Panc1 (cell line): ENCODE measurements at regions not wholly inside any gene's neighbourhood (a gene's known extent, or its start where the extent isn't known, plus 50 kb on each side); places are given as distances from the start of the nearest gene placed in this dataset.

ENCODE experiments used
- ATAC-seq: fragments of 200-7000 bp; cut with Tn5 transposase; 2 replicates; pipeline ENCODE4 v1.9.1; 2020; ENCODE audit warnings: mild to moderate bottlenecking, moderate library complexity
- BruUV-seq: library from RNA; stranded (reverse); fragments of 400-500 nt; replicated peaks from 2 replicates; lab custom pipeline; 2021; lab: Mats Ljungman, UMichigan
- CTCF ChIA-PET: fragments of 300-600 bp; sonication (Branson Sonifier 250); formaldehyde crosslinking; loops from one replicate; lab custom pipeline; 2022; ENCODE audit warnings: antibody characterized with exemption; lab: Charles Lee
- POLR2A ChIA-PET: fragments of 300-600 bp; sonication (Branson Sonifier 250); formaldehyde crosslinking; loops from one replicate; lab custom pipeline; 2022; ENCODE audit warnings: antibody characterized with exemption; lab: Charles Lee
- DNase-seq: peaks from one replicate; pipeline ENCODE4 v3.0.0-alpha.2; 2010; ENCODE audit warnings: low read depth, low spot score
- H3K27ac ChIP-seq: 2 replicates; pipeline ENCODE4 v1.5.1; 2011; ENCODE audit warnings: mild to moderate bottlenecking, low read length, inconsistent platforms
- H3K27me3 ChIP-seq: fragments of 200-500 bp; sonication (Bioruptor generic); 2 replicates; pipeline ENCODE4 v1.6.0; 2014; ENCODE audit warnings: low read length, inconsistent platforms; ENCODE audit not compliant: control insufficient read depth, insufficient read depth
- H3K36me3 ChIP-seq: fragments of 200-500 bp; sonication (Bioruptor generic); 2 replicates; pipeline ENCODE4 v1.5.1; 2014; ENCODE audit warnings: inconsistent platforms, mild to moderate bottlenecking, low read length, moderate library complexity; ENCODE audit not compliant: control insufficient read depth, insufficient read depth
- H3K4me1 ChIP-seq: 2 replicates; pipeline ENCODE4 v1.5.1; 2011; ENCODE audit warnings: inconsistent platforms, mild to moderate bottlenecking, low read length, moderate library complexity; ENCODE audit not compliant: control insufficient read depth, insufficient read depth
- H3K4me3 ChIP-seq, 2 experiments: 2 replicates each; pipeline ENCODE4 v1.5.1; 2011 to 2012; ENCODE audit warnings: low read depth in 2 of 2, low read length in 2 of 2, mild to moderate bottlenecking in 2 of 2, inconsistent platforms in 1 of 2, moderate library complexity in 1 of 2
- H3K9me3 ChIP-seq: fragments of 200-500 bp; sonication (Bioruptor generic); 2 replicates; pipeline ENCODE4 v1.5.1; 2014; ENCODE audit warnings: low read depth, mild to moderate bottlenecking, inconsistent platforms, low read length, moderate library complexity; ENCODE audit not compliant: control insufficient read depth, insufficient read depth
- POLR2AphosphoS5 ChIP-seq: IDR thresholded peaks from 2 replicates; pipeline ENCODE4 v1.6.1; 2012; ENCODE audit warnings: mild to moderate bottlenecking, low read depth, low read length, moderate library complexity
- SIN3A ChIP-seq: IDR thresholded peaks from 2 replicates; pipeline ENCODE4 v1.6.1; 2012; ENCODE audit warnings: low read depth, mild to moderate bottlenecking, low read length, moderate library complexity, borderline replicate concordance; ENCODE audit not compliant: insufficient read depth
- TCF7L2 ChIP-seq: IDR thresholded peaks from 2 replicates; pipeline ENCODE4 v1.6.1; 2011; ENCODE audit warnings: mild to moderate bottlenecking, low read depth, low read length, inconsistent platforms
- in situ Hi-C: cut with HindIII; loops from 2 replicates; pipeline ENCODE4 v1.10.0; 2016; ENCODE audit warnings: low sequenced_read_pairs, low pct_unique_long_range_greater_than_20kb
- intact Hi-C: fragments of 100-400 bp; cut with micrococcal nuclease; formaldehyde crosslinking; loops from one replicate; pipeline ENCODE4 v1.10.0; 2022; ENCODE audit not compliant: unreplicated experiment
- TF ChIP-seq, protein P1 (sequence below): fragments of 450-650 bp; IDR thresholded peaks from 2 replicates; pipeline ENCODE4 v1.5.1; 2017; ENCODE audit warnings: mild to moderate bottlenecking
- TF ChIP-seq, protein P2 (sequence below), 2 experiments: IDR thresholded peaks; 2 replicates each; pipeline ENCODE4 v1.6.1; 2011 to 2012; ENCODE audit warnings: low read depth in 2 of 2, control low read depth in 1 of 2, low read length in 1 of 2, mild to moderate bottlenecking in 1 of 2, moderate library complexity in 1 of 2; ENCODE audit not compliant: insufficient read depth in 1 of 2

DNA sequence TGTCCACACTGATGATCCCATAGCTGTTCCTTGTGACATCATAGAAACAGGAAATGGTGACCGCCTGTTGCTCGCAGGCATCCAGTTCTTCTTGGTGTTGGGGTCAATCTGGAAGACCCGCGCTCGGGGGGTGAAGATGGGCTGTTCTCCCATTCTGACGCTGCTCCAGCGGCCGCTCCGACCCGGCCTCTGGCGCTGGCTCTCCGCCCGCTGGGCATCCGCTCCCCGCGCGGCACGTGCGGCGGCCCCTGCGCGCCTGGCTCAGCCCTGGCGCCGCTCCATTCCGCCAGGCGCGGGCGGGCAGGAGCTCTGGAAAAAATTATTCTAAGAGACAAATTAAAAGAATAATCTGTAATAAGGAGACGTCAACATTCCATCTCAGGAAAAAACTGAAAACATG is 761.1 kb downstream of the TMEM121 start:
- H3K27ac ChIP-seq, result no peak overlapping the region
- POLR2A ChIA-PET, result no interaction called here
- TF ChIP-seq, protein P1, sequence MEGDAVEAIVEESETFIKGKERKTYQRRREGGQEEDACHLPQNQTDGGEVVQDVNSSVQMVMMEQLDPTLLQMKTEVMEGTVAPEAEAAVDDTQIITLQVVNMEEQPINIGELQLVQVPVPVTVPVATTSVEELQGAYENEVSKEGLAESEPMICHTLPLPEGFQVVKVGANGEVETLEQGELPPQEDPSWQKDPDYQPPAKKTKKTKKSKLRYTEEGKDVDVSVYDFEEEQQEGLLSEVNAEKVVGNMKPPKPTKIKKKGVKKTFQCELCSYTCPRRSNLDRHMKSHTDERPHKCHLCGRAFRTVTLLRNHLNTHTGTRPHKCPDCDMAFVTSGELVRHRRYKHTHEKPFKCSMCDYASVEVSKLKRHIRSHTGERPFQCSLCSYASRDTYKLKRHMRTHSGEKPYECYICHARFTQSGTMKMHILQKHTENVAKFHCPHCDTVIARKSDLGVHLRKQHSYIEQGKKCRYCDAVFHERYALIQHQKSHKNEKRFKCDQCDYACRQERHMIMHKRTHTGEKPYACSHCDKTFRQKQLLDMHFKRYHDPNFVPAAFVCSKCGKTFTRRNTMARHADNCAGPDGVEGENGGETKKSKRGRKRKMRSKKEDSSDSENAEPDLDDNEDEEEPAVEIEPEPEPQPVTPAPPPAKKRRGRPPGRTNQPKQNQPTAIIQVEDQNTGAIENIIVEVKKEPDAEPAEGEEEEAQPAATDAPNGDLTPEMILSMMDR, result no peak
- TF ChIP-seq, protein P2, sequence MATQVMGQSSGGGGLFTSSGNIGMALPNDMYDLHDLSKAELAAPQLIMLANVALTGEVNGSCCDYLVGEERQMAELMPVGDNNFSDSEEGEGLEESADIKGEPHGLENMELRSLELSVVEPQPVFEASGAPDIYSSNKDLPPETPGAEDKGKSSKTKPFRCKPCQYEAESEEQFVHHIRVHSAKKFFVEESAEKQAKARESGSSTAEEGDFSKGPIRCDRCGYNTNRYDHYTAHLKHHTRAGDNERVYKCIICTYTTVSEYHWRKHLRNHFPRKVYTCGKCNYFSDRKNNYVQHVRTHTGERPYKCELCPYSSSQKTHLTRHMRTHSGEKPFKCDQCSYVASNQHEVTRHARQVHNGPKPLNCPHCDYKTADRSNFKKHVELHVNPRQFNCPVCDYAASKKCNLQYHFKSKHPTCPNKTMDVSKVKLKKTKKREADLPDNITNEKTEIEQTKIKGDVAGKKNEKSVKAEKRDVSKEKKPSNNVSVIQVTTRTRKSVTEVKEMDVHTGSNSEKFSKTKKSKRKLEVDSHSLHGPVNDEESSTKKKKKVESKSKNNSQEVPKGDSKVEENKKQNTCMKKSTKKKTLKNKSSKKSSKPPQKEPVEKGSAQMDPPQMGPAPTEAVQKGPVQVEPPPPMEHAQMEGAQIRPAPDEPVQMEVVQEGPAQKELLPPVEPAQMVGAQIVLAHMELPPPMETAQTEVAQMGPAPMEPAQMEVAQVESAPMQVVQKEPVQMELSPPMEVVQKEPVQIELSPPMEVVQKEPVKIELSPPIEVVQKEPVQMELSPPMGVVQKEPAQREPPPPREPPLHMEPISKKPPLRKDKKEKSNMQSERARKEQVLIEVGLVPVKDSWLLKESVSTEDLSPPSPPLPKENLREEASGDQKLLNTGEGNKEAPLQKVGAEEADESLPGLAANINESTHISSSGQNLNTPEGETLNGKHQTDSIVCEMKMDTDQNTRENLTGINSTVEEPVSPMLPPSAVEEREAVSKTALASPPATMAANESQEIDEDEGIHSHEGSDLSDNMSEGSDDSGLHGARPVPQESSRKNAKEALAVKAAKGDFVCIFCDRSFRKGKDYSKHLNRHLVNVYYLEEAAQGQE (IDR thresholded peaks at IDR 0.05; ENCODE audit: insufficient read depth in 1 of 2, low read depth in 2 of 2, low read length in 1 of 2), result no peak
- TF ChIP-seq SIN3A (no peak), POLR2AphosphoS5 (no peak), TCF7L2 (no peak)
- no peak overlapping the region for H3K4me3 ChIP-seq
- no peaks in the 10 kb centered on the region for H3K36me3 ChIP-seq
- ATAC-seq (no peak), DNase-seq (no peak)
- no TSS peak for BruUV-seq
- H3K9me3 ChIP-seq, result no peaks in the 10 kb centered on the region
- H3K4me1 ChIP-seq, result no peaks in the 10 kb centered on the region
- in situ Hi-C loops (no loop called here), intact Hi-C loops (no loop called here)
- CTCF ChIA-PET, result no interaction called here
- peaks cover 2% of the 10 kb centered on the region; the same call in 1 of the 2 replicates for H3K27me3 ChIP-seq

DNA sequence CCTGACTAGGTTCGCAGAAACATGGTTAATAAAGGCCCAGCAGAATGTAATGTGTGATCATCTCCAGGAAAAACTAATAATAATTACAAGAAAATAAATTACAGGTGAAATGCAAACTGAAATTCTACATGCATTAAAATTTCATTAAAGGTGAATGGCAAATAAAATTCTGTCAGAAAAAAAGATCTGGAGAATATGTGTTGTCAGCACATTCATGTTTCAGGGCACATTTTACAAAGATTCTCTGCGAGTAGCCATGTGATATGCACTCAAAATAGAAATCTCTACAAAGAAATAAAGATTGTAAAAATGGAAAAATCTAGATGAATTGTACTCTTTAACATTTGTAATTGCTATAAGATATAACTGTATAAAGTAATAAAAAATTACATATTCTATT is 765.2 kb downstream of the TMEM121 start:
- no peak for TF ChIP-seq POLR2AphosphoS5
- no peak for TF ChIP-seq SIN3A
- ATAC-seq (no peak), DNase-seq (no peak)
- Histone ChIP-seq H3K4me1 (no peaks in the 10 kb centered on the region), H3K4me3 (no peak overlapping the region), H3K27ac (no peak overlapping the region), H3K36me3 (no peaks in the 10 kb centered on the region), H3K9me3 (no peaks in the 10 kb centered on the region), H3K27me3 (peaks cover 2% of the 10 kb centered on the region; the same call in 1 of the 2 replicates)
- ChIA-PET CTCF (no interaction called here), POLR2A (no interaction called here)
- no TSS peak for BruUV-seq
- in situ Hi-C loops (no loop called here), intact Hi-C loops (no loop called here)

DNA sequence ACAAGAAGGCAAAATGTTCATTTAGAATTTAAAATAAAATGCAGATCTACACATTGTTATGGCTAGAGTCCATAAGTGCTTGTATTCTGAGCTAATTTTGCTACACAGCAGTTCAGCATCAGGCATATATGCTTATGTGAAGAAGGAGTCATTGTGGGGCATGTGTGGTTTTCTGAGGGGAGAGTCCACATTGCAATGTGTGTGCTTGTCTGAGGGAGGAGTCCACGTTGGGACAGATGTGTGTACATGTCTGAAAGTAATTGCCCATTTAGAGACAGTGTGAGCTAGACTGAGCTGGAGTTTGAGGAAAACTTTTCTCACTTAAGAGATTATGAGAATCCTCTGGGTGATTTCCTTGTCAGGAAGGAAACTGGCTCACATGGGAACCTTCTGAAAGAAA is 767.9 kb downstream of the TMEM121 start:
- Histone ChIP-seq H3K27ac (no peak overlapping the region), H3K36me3 (no peaks in the 10 kb centered on the region), H3K4me1 (no peaks in the 10 kb centered on the region), H3K27me3 (peaks cover 2% of the 10 kb centered on the region; the same call in 1 of the 2 replicates), H3K9me3 (no peaks in the 10 kb centered on the region), H3K4me3 (no peak overlapping the region)
- ATAC-seq (no peak), DNase-seq (no peak)
- ChIA-PET POLR2A (no interaction called here), CTCF (no interaction called here)
- TF ChIP-seq SIN3A (no peak), POLR2AphosphoS5 (no peak), TCF7L2 (no peak)
- TF ChIP-seq, protein P1, result no peak
- TF ChIP-seq, protein P2 (IDR thresholded peaks at IDR 0.05; ENCODE audit: insufficient read depth in 1 of 2, low read depth in 2 of 2, low read length in 1 of 2), result no peak
- intact Hi-C loops, result no loop called here
- in situ Hi-C loops, result no loop called here
- BruUV-seq, result no TSS peak
